Fibroblast of mammary gland (primary cell): ENCODE measurements at regions not wholly inside any gene's neighbourhood (a gene's known extent, or its start where the extent isn't known, plus 50 kb on each side); places are given as distances from the start of the nearest gene placed in this dataset.

Experiments
- DNase-seq: peaks from one replicate; pipeline ENCODE4 v3.0.0-alpha.2; 2010; ENCODE audit warnings: low read depth
- H3K4me3 ChIP-seq: 2 replicates; pipeline ENCODE4 v1.5.1; 2011; ENCODE audit warnings: low read depth, mild to moderate bottlenecking, low read length, moderate library complexity; ENCODE audit not compliant: control insufficient read depth
- TF ChIP-seq, protein P1 (sequence below): conservative IDR thresholded peaks from 2 replicates; pipeline ENCODE4 v1.5.1; 2011; ENCODE audit warnings: low read depth, low read length, inconsistent platforms; ENCODE audit not compliant: control insufficient read depth, insufficient read depth

DNA sequence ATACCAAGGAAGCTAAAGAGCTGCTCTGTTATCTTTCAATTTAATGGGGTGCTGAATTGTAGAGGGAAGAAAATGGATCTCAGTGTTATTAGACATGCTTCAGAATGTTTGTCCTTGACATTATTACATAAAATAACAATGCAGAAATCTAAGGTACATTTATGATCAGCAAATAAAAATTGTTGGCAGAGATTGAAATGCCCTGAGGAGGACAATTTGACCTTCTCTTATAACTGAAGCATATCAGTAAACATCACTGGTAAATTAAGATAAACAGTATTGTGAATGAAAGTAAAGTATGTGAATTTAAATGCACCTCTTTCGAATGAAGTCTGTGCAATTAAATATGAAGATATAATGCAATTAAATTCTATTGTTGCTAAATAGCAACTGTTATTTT, 1362.1 kb upstream of the ATXN8OS start:
- no peak for DNase-seq
- TF ChIP-seq, protein P1, sequence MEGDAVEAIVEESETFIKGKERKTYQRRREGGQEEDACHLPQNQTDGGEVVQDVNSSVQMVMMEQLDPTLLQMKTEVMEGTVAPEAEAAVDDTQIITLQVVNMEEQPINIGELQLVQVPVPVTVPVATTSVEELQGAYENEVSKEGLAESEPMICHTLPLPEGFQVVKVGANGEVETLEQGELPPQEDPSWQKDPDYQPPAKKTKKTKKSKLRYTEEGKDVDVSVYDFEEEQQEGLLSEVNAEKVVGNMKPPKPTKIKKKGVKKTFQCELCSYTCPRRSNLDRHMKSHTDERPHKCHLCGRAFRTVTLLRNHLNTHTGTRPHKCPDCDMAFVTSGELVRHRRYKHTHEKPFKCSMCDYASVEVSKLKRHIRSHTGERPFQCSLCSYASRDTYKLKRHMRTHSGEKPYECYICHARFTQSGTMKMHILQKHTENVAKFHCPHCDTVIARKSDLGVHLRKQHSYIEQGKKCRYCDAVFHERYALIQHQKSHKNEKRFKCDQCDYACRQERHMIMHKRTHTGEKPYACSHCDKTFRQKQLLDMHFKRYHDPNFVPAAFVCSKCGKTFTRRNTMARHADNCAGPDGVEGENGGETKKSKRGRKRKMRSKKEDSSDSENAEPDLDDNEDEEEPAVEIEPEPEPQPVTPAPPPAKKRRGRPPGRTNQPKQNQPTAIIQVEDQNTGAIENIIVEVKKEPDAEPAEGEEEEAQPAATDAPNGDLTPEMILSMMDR, result no peak
- H3K4me3 ChIP-seq, result no peak overlapping the region

DNA sequence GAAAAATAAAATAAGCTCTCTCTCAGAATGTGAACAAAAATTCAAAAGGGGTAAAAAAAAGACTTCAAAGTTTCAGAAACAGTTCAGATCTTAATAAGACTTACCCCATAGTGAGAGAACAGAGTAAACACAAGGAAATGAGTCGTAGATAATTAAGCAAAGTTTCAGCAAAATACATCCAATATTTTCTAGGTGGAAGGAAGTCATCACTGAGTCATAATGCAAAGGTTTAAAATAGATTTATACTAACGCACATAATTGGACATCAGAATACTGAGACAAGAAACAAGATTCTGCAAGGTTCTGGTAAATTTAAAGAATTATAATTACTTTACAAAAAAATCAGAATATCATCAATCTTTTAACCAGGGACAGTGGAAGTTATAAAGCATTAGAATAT, 1370.7 kb upstream of the ATXN8OS start:
- no peak overlapping the region for H3K4me3 ChIP-seq
- no peak for DNase-seq
- TF ChIP-seq, protein P1, result no peak

DNA sequence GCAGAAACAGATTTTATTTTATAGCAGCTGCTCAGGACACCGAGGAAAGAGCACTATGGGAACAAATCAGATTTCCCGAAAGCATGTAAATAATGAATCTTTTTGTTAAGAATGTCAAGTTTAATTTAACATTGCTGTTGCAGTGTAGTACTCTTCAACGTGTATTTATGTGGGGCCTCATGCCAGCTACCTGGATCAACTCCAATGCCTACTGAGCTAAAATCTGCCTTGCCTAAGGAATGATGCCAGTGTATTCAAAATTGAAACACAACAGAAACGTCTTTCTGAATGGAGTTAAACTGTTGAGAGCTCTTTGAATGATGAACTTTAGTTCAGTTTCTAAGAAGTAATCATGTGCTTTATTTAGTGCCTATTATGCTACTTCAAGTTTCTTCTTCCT, 1379.8 kb upstream of the ATXN8OS start:
- H3K4me3 ChIP-seq, result no peak overlapping the region
- TF ChIP-seq, protein P1, result no peak
- no peak for DNase-seq

DNA sequence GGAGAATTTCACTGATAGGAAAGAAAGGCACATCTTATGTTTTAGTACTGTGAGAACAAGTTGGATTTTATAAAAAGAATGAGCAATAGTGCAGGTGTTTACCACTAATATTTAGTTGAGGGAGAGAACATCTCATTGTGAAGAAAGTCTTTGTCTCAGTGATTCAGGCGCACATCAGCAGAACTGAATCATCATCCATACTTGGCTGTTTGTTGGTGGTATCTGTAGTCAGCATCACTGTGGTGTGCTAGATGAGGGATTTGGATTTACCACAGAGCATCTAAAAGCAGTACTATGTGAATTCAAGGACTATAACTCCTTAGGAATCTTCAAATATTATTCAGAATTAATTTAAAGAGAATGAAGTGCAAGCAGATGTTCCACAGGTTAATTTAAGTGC, 1380.5 kb upstream of the ATXN8OS start:
- TF ChIP-seq, protein P1, result no peak
- no peak overlapping the region for H3K4me3 ChIP-seq
- peak; percentile 20 for DNase-seq

DNA sequence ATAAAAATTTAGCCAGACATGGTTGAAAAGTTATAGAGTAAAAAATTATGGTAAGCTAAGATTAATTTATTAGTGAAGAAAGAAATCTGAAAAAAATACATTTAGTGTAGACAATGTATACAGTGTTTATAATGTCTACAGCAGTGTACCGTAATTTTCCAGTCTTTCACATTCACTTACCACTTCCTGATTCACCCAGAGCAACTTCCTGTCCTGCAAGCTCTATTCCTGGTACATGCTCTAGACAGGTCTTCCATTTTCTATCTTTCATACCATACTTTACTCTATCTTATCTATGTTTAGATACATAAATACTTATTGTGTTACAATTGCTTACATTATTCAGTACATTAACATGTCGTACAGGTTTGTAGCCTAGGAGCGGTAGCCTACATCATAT, 1387.8 kb upstream of the ATXN8OS start:
- DNase-seq, result no peak
- H3K4me3 ChIP-seq, result no peak overlapping the region
- TF ChIP-seq, protein P1, result no peak

DNA sequence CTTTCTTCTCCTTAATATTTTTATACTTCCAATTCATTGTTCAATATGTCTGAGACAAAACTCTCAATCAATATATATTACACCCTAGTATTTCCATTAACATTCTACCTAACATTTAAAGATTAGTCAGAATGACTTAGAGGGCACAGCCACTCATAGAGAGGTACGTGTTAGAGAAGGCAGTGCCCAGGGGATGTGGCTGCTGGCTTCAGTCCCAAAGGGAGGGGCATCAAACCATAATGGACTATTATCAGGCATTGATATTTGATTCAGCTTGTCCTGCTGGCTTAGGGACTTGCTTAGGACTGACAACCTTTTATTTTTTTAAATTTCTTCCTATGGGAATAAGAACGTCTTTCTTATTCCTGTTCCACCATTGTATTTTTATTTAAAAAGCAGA, 1392.0 kb upstream of the ATXN8OS start:
- TF ChIP-seq, protein P1, result no peak
- H3K4me3 ChIP-seq, result no peak overlapping the region
- DNase-seq, result no peak

DNA sequence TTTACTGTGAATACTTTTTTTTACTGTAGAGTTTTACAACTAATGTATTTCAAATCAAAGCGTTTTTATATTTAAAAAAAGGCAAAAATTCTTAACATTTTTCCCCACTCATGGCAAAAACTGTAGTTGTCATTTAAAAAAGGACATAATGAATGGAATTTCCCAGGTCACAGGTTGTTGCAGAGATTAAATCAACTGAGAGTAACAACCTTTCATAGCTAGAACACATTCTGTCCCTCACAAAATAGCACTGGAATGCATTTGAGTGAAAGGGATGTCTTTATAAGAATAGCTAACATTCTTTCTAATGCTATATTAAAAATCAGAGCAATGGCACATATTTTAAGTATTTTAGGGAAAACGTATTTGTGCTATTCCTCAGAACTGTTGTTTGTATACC, 1393.3 kb upstream of the ATXN8OS start:
- no peak overlapping the region for H3K4me3 ChIP-seq
- no peak for DNase-seq
- TF ChIP-seq, protein P1, result no peak
